GM19239 (cell line): ENCODE measurements at regions not wholly inside any gene's neighbourhood (a gene's known extent, or its start where the extent isn't known, plus 50 kb on each side); places are given as distances from the start of the nearest gene placed in this dataset.

Experiments used
- DNase-seq: peaks from one replicate; pipeline ENCODE4 v3.0.0; 2011; ENCODE audit warnings: low spot score; ENCODE audit not compliant: insufficient read length
- FAIRE-seq: peaks from 2 replicates; lab custom pipeline; 2011; peaks lifted over from hg19 to GRCh38; lab: Jason Lieb, UNC

GRCh38 chr2:107414376-107414775, 412.3 kb upstream of the RGPD4 start:
- DNase-seq: no peak
- no peak for FAIRE-seq

DNA sequence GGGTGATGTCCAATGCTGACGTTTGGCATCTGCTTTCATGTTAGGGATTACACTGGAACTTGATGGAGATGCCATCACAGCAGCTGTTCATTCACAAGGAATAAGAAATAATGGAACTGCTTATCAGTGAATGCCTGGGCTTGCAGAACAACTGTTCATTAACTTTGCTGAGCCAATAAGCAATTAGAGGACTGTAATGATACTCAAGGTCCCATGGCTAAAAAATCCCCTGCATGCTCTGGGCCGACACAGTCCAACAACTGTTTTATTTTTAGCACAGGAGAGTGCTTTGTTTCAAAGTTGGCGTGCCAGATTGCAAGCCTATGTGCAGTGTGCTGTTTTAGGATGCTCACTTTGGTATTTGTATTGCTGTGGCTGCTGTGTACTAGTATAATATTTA, 408.0 kb upstream of the RGPD4 start:
- DNase-seq (no peak), FAIRE-seq (no peak)

DNA sequence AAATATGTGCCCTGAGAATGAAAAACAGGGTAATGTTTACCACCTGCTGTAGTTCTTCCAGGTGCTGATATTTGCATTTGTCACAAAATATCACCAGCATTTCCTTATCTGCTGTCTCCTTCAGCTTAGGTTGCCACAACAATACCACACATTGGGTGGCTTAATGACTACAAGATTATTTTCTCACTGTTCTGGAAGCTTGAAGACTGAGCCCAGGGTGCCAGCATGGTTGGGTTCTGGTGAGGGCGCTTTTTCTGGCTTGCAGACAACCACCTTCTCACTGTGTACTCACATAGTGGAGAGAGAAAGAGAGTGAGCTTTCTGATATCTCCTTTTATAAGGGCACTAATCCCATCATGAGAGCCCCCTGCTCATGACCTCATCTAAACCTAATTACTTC, 407.5 kb upstream of the RGPD4 start:
- DNase-seq (no peak), FAIRE-seq (no peak)

GRCh38 chr2:107428781-107429180, 397.9 kb upstream of the RGPD4 start:
- no peak for DNase-seq

DNA sequence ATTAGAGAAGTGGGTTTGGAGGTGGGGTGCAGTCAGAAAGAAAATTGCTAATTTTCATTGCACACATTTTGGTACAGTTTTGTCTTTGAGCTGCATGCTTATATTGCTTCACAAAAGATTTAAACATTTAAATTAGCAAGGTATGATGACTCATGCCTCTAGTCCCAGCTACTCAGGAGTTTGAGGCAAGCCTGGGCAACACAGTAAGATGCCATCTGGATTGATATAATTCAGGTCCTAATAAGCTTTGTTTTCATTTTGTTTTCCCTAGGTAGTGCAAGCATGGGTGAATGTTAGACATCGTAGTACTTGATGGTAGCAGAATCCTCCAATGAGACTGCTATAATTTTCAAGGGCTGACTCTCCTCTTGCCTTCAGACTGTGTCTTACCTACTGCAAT, 396.7 kb upstream of the RGPD4 start:
- DNase-seq: no peak
- FAIRE-seq: no peak

More at GRCh38 chr2:107428781-107429180, 397.9 kb upstream of the RGPD4 start:
- FAIRE-seq: no peak

DNA sequence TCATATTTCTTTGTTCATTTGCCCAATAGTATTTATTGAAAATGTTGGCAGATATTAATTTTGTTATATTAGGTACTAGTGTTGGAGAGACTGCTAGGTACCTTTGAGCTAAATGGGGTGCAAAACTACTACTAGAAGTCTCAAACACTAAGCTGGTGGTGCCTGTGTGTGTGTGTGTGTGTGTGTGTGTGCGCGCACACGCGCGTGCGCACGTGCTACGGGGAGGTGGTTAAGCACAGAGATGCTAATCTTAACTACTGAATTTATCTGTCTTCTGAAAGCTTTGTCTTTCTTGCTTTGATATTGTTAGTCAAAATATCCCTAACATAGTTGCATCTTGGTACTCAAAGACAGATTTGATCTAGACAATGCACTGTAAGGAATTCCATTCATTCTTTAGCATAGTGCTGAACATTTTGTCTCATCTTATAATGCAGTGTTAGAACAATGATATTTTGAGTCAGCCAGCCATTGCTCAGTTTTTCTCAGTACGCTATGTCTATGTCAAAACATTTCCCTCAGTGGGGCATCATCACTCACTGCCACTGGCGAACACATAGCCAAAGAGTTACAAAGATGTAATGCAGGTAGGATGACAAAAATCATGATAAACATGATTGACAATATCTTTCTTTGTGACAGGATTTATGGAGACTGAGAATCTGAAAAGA, 396.0 kb upstream of the RGPD4 start:
- no peak for DNase-seq
- no peak for FAIRE-seq

GRCh38 chr2:107436281-107436680, 390.4 kb upstream of the RGPD4 start:
- DNase-seq (no peak), FAIRE-seq (no peak)

DNA sequence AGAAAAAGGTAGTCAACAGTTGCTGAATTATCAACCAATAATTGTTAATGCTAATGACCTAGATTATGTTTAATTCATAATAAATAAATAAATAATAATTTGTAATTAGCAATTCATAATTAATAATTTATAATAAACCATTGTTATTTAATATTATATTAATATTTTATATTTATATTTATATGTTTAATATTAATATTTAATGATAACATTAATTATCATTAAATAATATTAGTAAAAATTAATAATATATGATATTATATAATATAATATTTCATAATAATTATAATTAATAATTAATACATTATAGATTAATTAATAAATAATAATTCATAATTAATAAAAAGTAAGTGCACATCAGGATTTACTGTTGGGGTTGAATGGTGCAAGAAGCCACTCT, 389.4 kb upstream of the RGPD4 start:
- DNase-seq (no peak), FAIRE-seq (no peak)

DNA sequence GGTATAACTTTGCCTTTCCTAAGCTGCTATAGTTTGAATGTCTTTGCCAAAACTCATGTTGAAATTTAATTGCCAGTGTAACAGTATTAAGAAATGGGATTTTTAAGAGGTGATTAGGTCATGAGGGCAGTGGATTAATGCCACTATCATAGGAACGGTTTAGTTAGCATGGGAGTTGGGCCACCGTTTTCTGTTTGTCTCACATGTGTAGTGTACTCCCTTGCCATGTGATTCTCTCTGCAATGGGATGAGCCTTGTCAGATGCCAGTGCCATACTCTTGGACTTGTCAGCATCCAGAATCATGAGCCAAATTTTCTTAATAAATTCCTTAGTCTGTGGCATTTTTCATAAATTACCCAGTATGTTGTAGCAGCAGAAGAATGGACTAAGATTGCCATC, 388.9 kb upstream of the RGPD4 start:
- DNase-seq (no peak), FAIRE-seq (no peak)

DNA sequence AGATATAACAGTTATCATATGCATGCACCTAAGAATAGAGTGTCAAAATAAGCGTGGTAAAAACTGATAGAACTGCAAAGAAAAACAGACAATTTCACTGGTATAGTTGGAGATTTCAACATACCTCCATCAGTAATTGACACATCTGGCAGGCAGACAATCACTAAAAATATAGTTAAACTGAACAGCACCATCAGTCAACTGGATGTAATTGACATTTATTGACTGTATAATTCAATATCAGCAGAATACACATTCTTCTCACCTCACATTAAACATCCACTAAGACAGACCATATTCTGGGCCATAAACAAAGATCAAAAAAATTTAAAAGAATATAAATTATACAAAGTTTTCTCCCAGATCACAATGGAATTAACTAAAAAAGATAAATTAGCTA, 378.5 kb upstream of the RGPD4 start:
- FAIRE-seq: no peak
- no peak for DNase-seq

GRCh38 chr2:107461301-107461700, 365.4 kb upstream of the RGPD4 start:
- no peak for FAIRE-seq
- DNase-seq: no peak

- no peak for FAIRE-seq
- no peak for DNase-seq
These were observed 364.5 kb upstream of the RGPD4 start for GRCh38 chr2:107462181-107462580.

DNA sequence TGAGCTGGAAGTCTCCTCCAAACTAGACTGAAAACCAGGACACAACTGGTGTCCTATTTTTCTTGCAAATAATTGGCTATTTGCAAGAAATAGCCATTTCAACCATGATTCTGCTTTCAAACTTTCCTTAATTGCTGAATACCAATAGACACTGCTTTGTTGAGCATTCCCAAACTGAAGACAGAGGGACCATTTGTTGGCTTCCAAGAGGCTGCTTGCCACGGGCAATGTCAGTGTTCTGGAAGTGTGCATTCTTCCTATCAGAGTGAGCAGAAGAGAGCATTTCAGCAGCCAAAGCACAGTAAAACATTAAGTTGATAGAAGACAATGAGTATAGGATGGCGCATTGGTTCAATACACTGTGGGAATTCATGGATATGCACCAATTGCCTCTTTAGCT, 360.5 kb upstream of the RGPD4 start:
- FAIRE-seq (no peak), DNase-seq (no peak)

GRCh38 chr2:107466984-107467773, 359.5 kb upstream of the RGPD4 start:
- FAIRE-seq (no peak), DNase-seq (no peak)

DNA sequence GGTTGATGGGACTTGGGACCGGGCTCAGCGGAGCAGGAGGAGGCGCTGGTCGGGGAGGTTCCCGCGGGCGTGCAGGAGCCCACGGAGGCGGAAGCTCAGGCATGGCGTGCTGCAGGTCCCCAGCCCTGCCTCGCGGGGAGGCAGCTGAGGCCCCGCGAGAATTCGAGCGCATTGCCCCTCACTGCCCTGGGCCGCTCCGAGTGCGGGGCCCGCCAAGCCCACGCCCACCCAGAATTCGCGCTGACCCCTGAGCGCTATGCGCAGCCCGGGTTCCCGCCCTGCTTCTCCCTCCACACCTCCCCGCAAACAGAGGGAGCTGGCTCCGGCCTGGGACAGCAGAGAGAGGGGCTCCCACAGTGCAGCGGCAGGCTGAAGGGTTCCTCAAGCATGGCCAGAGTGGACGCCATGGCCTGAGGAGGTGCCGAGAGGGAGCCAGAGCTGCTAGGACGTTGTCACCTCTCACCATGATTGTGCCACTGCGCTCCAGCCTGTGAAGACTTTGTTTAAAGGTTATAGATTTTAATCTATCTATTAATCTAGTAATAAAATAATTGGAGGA, 357.2 kb upstream of the RGPD4 start:
- DNase-seq: no peak
- FAIRE-seq: no peak

DNA sequence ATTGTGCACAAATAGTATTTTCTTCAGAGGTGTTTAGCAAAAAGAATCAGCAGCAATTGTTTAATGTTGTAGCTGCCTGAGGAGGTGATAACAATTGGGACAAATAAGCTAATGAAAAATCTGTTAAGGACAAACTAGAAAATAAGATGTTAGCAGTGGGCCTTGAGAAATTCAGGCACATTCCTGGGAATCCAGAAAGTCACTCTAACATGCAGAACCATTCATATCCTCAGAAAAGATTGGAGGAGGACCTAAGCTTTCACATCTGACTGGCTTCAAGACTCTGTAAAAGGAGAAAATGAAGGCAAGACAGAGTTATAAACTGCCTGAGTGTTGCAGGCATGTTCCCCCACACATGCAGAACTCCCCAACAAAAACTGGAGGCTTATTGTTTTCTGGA, 353.5 kb upstream of the RGPD4 start:
- FAIRE-seq: no peak
- DNase-seq: no peak

DNA sequence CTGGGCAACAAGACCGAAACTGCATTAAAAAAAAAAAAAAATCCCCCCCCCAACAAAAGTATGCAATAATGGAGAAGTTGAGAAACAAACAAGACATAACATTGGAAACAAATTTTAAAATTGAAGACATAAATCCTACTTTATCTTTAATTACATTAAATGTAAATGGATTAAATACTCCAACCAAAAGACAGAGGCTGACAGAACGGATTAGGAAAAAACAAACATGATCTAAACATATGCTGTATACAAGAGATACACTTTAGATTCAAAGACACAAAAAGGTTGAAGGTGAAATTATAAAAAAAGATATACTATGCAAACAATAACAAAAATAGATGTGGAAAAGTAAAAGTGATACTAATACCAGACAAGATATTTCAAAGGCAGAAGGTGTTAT, 350.8 kb upstream of the RGPD4 start:
- FAIRE-seq (no peak), DNase-seq (no peak)

- FAIRE-seq (no peak), DNase-seq (no peak)
These were observed 324.2 kb upstream of the RGPD4 start for GRCh38 chr2:107502539-107502938.

- DNase-seq: no peak
These were observed 314.5 kb upstream of the RGPD4 start for GRCh38 chr2:107511970-107512789.

GRCh38 chr2:107525406-107525805, 301.3 kb upstream of the RGPD4 start:
- DNase-seq (no peak), FAIRE-seq (no peak)

More at GRCh38 chr2:107511970-107512789, 314.5 kb upstream of the RGPD4 start:
- FAIRE-seq: no peak

- FAIRE-seq (no peak), DNase-seq (no peak)
These were observed 297.5 kb upstream of the RGPD4 start for GRCh38 chr2:107529146-107529545.
